Lower leg skin (tissue), 3 donors: ENCODE measurements at regions not wholly inside any gene's neighbourhood (a gene's known extent, or its start where the extent isn't known, plus 50 kb on each side); places are given as distances from the start of the nearest gene placed in this dataset.

Experiments
- POLR2A ChIP-seq, 2 donors: fragments of 450-650 bp; IDR thresholded peaks; one replicate each; pipeline ENCODE4 v1.6.1; 2016 to 2017; ENCODE audit warnings: antibody characterized with exemption in 2 of 2, mild to moderate bottlenecking in 1 of 2, moderate library complexity in 1 of 2
- TF ChIP-seq, protein P1 (sequence below), 3 donors: fragments of 450-650 bp; IDR thresholded peaks; one replicate each; pipeline ENCODE4 v1.5.1; 2016; ENCODE audit warnings: antibody characterized with exemption in 3 of 3, mild to moderate bottlenecking in 3 of 3, moderate library complexity in 2 of 3

DNA sequence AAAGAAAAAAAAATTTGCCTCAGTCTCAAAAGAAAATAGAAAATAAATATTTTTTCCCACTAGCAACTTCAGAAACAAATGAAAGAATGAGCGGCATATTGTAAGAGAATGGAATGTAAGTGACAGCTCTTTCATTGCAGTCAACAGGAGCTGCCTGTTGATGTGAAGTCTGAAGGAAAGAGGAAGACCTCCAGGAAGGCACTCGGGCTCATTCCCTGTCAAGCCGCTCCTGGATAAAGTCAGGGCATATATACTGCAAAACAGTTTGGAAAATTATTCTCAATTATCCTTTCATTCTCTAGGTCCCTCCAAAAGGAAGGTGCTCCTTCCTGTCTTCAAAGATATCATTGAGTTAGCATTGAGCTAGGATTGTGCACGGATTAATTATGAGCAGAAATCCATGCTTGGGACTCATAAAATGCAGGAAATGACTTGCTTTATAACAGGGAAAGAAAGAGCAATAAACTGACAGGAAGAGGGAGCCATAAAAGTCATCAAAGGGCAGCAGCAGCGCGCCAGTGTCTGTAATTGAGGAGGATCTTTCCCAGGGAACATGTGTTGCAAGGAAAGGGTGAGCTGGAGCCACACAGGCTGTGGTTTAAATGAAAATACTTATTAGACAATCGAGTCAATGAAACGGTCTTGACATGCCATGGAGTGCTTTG is 218.2 kb downstream of the C6orf118 start:
- TF ChIP-seq POLR2A (IDR thresholded peaks at IDR 0.05) = no peak
- TF ChIP-seq, protein P1, sequence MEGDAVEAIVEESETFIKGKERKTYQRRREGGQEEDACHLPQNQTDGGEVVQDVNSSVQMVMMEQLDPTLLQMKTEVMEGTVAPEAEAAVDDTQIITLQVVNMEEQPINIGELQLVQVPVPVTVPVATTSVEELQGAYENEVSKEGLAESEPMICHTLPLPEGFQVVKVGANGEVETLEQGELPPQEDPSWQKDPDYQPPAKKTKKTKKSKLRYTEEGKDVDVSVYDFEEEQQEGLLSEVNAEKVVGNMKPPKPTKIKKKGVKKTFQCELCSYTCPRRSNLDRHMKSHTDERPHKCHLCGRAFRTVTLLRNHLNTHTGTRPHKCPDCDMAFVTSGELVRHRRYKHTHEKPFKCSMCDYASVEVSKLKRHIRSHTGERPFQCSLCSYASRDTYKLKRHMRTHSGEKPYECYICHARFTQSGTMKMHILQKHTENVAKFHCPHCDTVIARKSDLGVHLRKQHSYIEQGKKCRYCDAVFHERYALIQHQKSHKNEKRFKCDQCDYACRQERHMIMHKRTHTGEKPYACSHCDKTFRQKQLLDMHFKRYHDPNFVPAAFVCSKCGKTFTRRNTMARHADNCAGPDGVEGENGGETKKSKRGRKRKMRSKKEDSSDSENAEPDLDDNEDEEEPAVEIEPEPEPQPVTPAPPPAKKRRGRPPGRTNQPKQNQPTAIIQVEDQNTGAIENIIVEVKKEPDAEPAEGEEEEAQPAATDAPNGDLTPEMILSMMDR (IDR thresholded peaks at IDR 0.05) = no peak
